Activated gamma-delta T cell treated with anti-CD3 and anti-CD28 coated beads, Interleukin-2, amount 50 U/mL, for 16 hours (primary cell): ENCODE measurements at regions not wholly inside any gene's neighbourhood (a gene's known extent, or its start where the extent isn't known, plus 50 kb on each side); places are given as distances from the start of the nearest gene placed in this dataset.

Experiments used
- DNase-seq: peaks from one replicate; pipeline ENCODE4 v3.0.0-alpha.2; 2020; ENCODE audit warnings: low read depth

DNA sequence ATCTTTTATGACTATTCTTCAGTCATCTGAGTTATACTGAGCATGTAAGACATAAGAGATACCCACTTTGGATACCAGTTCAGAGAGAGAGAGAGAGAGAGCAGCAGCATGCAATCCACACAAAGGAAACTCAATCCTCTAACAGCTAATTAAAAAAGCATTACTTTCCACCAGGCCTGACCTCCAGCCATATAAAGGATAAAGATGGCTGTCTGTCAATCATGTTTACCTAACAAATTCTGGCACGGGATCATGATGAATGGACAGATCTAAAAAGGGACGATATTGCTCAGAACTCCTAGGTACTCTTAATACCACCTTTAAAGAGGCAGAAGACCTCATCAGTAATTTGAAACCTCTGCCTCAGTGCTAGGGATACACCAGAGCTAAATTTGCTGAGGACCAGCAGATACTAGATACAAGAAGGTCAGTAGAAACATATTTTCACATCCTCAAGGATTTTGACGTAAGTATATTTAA lies 159.2 kb downstream of the RPS12 start:
- no peak for DNase-seq

DNA sequence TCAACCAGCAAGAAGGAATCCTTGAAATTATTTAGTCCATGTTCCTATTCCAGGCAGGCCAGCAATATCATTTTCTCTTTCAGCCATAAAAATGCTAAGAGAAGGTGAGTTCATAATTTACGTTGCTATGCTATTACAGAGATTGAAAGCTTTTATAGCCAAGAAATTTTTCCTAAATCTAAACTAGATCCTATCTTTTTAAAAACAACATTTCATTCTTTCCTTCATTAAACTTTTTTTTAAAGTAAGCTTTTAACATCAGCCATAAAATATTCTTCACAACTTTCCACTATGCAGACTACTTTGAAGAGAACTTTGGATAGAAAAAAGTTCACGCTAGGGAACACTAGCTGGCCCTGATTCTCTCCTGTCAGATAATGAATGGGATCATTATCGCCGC lies 159.8 kb downstream of the RPS12 start:
- DNase-seq: no peak

DNA sequence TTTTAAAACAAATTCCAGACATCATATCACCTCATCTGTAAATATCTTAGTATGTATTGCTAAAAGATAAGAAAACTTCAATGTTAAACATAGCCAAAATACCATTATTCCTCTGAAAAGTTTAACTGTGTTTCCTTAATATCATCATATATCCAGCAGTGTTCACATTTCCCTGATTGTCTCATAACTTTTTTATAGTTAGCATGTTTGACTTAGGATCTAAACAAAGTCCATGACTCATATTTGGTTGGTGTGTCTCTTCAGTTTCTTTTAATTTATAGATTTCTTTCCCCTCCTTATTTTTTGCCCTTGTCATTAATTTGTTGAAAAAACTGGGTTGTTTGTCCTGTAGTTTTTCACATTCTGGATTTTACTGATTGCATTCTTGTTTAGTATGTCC lies 163.0 kb downstream of the RPS12 start:
- no peak for DNase-seq

DNA sequence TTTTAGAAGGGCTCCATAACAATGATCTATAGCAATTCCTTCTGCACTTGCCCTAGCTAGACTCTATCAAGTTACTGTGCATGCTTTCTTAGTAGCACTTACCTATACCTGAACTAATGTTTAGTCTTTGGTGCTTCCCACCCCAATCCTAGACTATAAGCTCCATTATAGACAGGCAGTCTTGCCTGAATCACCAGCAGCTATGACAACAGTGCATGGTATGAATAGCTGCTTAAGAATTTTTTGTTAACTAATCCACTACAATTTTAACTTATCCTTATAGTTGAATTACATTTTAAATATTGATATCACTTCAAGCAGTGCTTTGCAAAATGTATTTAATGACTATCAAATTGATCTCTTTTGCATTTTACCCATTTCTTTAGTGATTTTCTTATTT lies 164.3 kb downstream of the RPS12 start:
- DNase-seq: no peak

DNA sequence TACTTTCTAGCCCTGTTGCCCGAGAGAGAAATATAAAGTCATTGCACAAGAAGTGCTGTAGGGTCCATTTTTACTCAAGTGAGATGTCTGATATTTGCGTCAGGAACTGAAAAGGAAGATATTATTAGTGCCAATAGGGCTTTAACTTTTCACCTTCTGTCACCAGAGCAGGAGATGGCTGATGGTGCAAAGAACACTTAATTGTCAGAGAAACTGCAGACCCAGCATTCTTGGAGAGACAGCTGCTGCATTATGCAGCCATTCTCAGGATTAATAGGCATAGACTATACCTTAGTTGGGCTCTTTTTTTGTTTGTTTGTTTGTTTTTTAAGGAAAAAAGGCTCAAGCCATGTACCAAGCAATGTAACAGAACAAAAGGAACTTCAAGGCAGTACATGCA lies 179.4 kb downstream of the RPS12 start:
- no peak for DNase-seq

DNA sequence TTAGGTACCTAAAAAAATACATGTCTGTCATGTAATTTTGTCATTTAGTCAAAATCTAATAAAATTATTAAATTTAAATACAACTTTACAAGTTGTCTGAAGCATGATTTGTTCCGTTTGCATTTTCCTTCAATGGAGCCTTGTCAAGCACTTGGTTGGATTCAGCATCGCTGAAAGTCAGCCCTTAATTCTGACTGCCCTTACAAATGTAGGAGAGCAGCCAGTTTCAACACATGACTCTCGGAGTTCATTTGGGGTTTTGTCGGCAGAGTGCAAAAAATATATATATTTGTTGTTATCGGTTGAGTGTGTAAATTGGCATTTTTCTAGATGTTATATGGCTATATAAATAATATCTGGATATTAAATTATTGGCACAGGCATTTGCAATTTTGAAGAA lies 180.6 kb downstream of the RPS12 start:
- no peak for DNase-seq

- DNase-seq: no peak
These were observed 181.1 kb downstream of the RPS12 start for GRCh38 chr6:132995432-132995831.

- DNase-seq: no peak
These were observed 184.0 kb downstream of the RPS12 start for GRCh38 chr6:132998418-132998817.

GRCh38 chr6:133001040-133001565 lies 186.7 kb downstream of the RPS12 start:
- DNase-seq: no peak

DNA sequence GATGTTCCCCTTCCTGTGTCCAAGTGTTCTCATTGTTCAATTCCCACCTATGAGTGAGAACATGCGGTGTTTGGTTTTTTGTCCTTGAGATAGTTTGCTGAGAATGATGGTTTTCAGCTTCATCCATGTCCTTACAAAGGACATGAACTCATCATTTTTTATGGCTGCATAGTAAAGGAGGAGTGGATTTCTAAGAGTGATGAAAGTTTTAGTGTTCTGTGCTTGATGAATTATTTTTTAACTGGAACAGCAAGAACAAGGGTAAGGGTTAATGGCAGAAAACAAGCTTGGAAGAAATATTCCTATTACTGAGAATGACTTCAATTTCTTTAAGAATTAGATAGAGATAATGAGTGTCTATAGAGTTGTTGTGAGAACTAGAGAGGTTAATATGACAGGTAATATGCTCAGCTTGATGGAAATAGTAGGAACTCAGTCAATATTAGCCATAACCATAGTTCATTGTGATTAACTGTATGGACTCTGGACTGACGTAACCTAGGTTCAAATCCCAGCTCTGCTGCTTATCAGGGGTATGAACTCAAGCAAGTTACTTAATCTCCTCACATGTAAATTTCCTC lies 190.0 kb downstream of the RPS12 start:
- no peak for DNase-seq

GRCh38 chr6:133012774-133013173 lies 198.4 kb downstream of the RPS12 start:
- DNase-seq: no peak

GRCh38 chr6:133016631-133017030 lies 202.3 kb downstream of the RPS12 start:
- no peak for DNase-seq

DNA sequence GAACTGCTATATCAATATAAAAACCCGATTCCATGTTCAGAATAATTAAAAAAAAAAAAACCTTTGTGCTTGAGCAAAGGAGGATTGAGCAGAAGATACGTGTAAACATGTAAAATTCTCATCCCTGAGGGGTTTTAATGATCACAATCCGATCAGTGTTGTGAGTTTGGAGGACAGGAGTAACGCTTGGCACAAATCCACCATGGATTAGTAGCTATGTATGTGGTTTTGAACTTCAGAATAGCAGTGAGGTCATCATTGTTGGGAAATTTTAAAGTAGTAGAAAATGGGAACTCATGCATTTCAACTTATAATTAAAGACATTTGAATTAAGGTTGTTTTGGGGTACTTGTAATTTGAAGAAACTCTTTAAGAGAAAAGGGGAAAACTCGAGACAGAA lies 203.2 kb downstream of the RPS12 start:
- DNase-seq: no peak

- DNase-seq: no peak
These were observed 212.3 kb downstream of the RPS12 start for GRCh38 chr6:133026705-133027104.

- no peak for DNase-seq
These were observed 207.9 kb upstream of the EYA4 start for GRCh38 chr6:133033263-133033662.

DNA sequence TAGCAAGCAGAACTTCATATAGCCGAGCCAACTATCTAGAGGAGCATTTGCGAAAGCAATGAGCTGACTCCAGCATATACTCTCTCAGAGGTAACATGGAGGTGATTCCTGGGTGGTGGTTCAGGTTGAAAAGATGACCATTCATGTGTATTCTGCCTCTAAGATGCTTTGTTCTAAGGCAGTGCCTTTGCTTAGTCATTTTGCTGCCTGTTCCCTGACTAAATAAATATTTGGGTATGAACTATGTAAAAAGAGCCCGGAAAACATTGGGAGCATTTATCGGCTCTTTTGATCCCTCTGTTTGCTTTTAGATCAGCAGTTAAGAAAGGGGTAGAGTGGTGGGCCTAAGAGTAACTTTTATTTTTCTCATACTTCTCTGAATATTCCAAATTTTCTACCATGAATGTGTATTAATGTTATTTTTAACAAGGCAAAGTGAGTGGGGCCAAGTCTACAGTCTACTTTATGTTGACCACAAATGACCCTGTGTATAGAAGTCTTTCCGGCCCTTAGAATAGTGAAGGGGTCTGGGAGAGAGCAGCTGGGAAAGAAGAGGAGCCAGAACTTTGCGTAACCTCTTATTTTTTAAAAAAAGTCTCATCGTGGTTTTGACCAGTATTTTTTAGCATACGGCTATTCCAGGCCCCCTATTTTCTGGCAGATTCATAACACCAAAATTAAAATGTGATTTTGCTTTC lies 206.5 kb upstream of the EYA4 start:
- no peak for DNase-seq

DNA sequence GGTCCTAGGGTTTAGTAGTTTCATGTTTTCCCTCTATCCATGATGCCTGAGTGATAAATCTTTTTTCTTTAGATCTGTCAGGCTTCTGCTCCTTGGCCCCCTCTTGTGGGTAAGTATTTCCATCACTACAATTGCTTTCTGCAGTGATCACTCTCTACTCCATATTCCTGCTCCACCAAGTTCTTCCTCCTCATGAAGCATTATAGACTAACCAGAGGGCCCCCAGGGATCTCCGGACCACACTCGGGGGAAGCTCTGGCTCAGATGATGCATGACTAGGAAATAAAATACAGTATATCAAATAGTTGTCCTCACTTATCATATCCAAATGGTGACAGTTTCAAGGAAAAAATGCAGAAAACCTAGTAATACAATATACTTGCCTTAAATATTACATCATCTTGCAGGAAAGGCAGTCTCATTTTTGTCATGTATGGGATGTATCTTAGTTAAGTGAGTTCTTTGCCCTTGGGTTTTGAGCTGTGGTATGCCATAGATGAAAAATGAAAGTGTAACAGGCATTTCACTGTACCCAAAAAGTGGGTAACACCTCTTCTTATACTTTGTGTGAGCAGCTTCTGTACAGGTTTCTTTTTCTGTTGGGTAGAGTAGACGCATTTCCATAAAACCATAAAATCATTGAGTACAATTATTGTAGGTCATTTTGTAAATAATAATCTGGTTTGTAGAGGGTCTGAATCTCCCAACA lies 200.9 kb upstream of the EYA4 start:
- no peak for DNase-seq

GRCh38 chr6:133040803-133041419 lies 200.2 kb upstream of the EYA4 start:
- DNase-seq: no peak

- no peak for DNase-seq
These were observed 198.5 kb upstream of the EYA4 start for GRCh38 chr6:133042550-133043120.

DNA sequence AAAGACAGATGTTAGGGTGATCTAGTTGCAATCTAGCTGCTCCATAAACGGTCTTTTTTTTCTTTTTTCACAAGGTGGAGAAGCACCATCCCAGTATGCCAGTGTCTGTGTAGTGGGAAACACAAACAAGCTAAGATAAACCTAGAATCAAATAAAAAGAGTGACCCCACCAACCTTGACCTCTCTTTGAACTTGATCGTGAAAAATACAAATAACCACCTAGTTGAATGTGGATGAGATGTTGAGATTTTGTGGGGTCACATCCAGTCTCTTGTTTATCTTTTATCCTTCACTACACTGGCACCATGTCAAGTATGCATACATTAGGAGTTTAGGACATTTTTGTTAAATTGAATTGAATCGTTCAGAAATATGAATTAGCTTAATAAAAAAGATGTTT lies 194.6 kb upstream of the EYA4 start:
- no peak for DNase-seq

GRCh38 chr6:133047065-133047665 lies 194.0 kb upstream of the EYA4 start:
- no peak for DNase-seq

DNA sequence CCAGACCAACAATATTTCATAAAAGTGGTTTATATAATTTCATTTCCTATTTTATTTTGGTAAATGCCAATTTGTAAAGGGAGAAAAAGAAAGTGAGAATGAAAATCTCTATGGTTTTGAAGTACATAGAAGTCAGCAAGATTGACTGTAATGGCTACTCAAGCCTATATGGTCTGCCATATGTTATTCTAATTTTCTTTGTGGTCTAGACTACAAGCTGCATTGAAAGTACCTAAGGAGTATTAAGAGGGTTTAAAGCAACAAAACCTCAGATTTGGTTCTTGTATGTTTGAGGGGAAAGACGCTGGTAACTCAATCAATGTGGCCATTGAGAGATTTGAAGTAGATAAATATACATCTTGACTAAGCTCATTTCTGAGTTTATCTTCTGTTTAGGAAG lies 193.5 kb upstream of the EYA4 start:
- DNase-seq: no peak
